GM12873 (cell line): ENCODE measurements at regions not wholly inside any gene's neighbourhood (a gene's known extent, or its start where the extent isn't known, plus 50 kb on each side); places are given as distances from the start of the nearest gene placed in this dataset.

Experiments
- CTCF ChIP-seq: IDR thresholded peaks from 2 replicates; pipeline ENCODE4 v1.5.1; 2012; ENCODE audit warnings: low read depth, mild to moderate bottlenecking, moderate library complexity, low read length, control low read depth; ENCODE audit not compliant: insufficient read depth; ENCODE audit errors: missing control alignments

- no peak for TF ChIP-seq CTCF
These were observed 291.8 kb upstream of the LYZL1 start for GRCh38 chr10:28996947-28997551.

GRCh38 chr10:28997734-28998133 is 291.1 kb upstream of the LYZL1 start:
- TF ChIP-seq CTCF, result no peak

- no peak for TF ChIP-seq CTCF
These were observed 287.1 kb upstream of the LYZL1 start for GRCh38 chr10:29001801-29002200.

GRCh38 chr10:29005988-29006387 is 282.9 kb upstream of the LYZL1 start:
- no peak for TF ChIP-seq CTCF

GRCh38 chr10:29007370-29007747 is 281.5 kb upstream of the LYZL1 start:
- TF ChIP-seq CTCF, result no peak

GRCh38 chr10:29007748-29008610 is 280.9 kb upstream of the LYZL1 start:
- TF ChIP-seq CTCF, result no peak

- TF ChIP-seq CTCF, result no peak
These were observed 279.4 kb upstream of the LYZL1 start for GRCh38 chr10:29009464-29009863.
